Uterus (tissue), 3 donors: ENCODE measurements at regions not wholly inside any gene's neighbourhood (a gene's known extent, or its start where the extent isn't known, plus 50 kb on each side); places are given as distances from the start of the nearest gene placed in this dataset.

Source experiments
- DNase-seq, 2 donors: peaks; one replicate each; pipeline ENCODE4 v3.0.0-alpha.2; 2019 to 2020
- H3K27ac ChIP-seq, 2 donors: fragments of 200-600 bp; sonication (generic); 1 replicate in 1 of 2; 2 replicates in 1 of 2; pipeline ENCODE4 v1.5.1; 2016 to 2018
- H3K27me3 ChIP-seq, 2 donors: fragments of 200-600 bp; sonication (generic); one replicate each; pipeline ENCODE4 v1.5.1; 2018 to 2019; ENCODE audit warnings: control low read depth in 1 of 2
- H3K36me3 ChIP-seq, 2 donors: fragments of 200-600 bp; sonication (generic); one replicate each; pipeline ENCODE4 v1.5.1; 2019; ENCODE audit warnings: control low read depth in 1 of 2
- H3K4me1 ChIP-seq, 2 donors: fragments of 200-600 bp; sonication (generic); one replicate each; pipeline ENCODE4 v1.5.1; 2018 to 2019; ENCODE audit warnings: control low read depth in 1 of 2
- H3K4me3 ChIP-seq, 2 donors: fragments of 200-600 bp; sonication (generic); 1 replicate in 1 of 2; 2 replicates in 1 of 2; pipeline ENCODE4 v1.5.1; 2018 to 2019; ENCODE audit warnings: mild to moderate bottlenecking in 1 of 2
- H3K9me3 ChIP-seq, 2 donors: fragments of 200-600 bp; sonication (generic); one replicate each; pipeline ENCODE4 v1.5.1; 2019; ENCODE audit warnings: control low read depth in 1 of 2
- CTCF ChIP-seq, 4 experiments: fragments of 200-600 bp in 2 of 4; fragments of 450-650 bp in 2 of 4; sonication (generic) in 2 of 4; IDR thresholded peaks; one replicate each; pipeline ENCODE4 v1.5.1; 2016 to 2019; ENCODE audit warnings: antibody characterized with exemption in 4 of 4, mild to moderate bottlenecking in 2 of 4, moderate library complexity in 1 of 4
- POLR2A ChIP-seq, 2 donors: fragments of 450-650 bp; IDR thresholded peaks; one replicate each; pipeline ENCODE4 v1.6.1; 2016; ENCODE audit warnings: antibody characterized with exemption in 2 of 2, mild to moderate bottlenecking in 1 of 2, moderate library complexity in 1 of 2
- intact Hi-C: fragments of 100-400 bp; cut with DNase I; formaldehyde crosslinking; loops from one replicate; pipeline ENCODE4 v1.15.1; 2023; ENCODE audit warnings: low total_unique reads
- donor health status: DM: yes; HTN: yes; CAD: no.

- H3K4me3 ChIP-seq: no peak overlapping the region
- DNase-seq: no peak
- H3K27me3 ChIP-seq: peaks cover 0 to 12% of the 10 kb centered on the region in 2 donors
- intact Hi-C loops: no loop called here
- H3K36me3 ChIP-seq: no peaks in the 10 kb centered on the region
- TF ChIP-seq POLR2A (IDR thresholded peaks at IDR 0.05) (no peak), CTCF (IDR thresholded peaks at IDR 0.05) (no peak)
- no peak overlapping the region for H3K27ac ChIP-seq
- H3K4me1 ChIP-seq: no peaks in the 10 kb centered on the region
- no peaks in the 10 kb centered on the region for H3K9me3 ChIP-seq
Observed at GRCh38 chr17:72481572-72481971, 360.8 kb downstream of the SOX9 start.

- no peak for TF ChIP-seq POLR2A (IDR thresholded peaks at IDR 0.05)
- TF ChIP-seq CTCF (IDR thresholded peaks at IDR 0.05): no peak
- Histone ChIP-seq H3K9me3 (no peaks in the 10 kb centered on the region), H3K27ac (no peak overlapping the region), H3K27me3 (peaks cover 0 to 5% of the 10 kb centered on the region in 2 donors), H3K36me3 (no peaks in the 10 kb centered on the region), H3K4me1 (no peaks in the 10 kb centered on the region), H3K4me3 (no peak overlapping the region)
- no peak for DNase-seq
- intact Hi-C loops: no loop called here
Observed at GRCh38 chr17:72485596-72485995, 364.8 kb downstream of the SOX9 start.

- no peak for TF ChIP-seq POLR2A (IDR thresholded peaks at IDR 0.05)
- TF ChIP-seq CTCF (IDR thresholded peaks at IDR 0.05): no peak
- Histone ChIP-seq H3K27ac (no peak overlapping the region), H3K4me1 (no peaks in the 10 kb centered on the region), H3K36me3 (no peaks in the 10 kb centered on the region), H3K4me3 (no peak overlapping the region), H3K27me3 (no peaks in the 10 kb centered on the region), H3K9me3 (no peaks in the 10 kb centered on the region)
- no peak for DNase-seq
- intact Hi-C loops: no loop called here
Observed at GRCh38 chr17:72486806-72487205, 366.0 kb downstream of the SOX9 start.

GRCh38 chr17:72487731-72488494 is 367.1 kb downstream of the SOX9 start:
- H3K36me3 ChIP-seq: no peaks in the 10 kb centered on the region
- intact Hi-C loops: no loop called here

More at GRCh38 chr17:72487731-72488494, 367.1 kb downstream of the SOX9 start:
- Histone ChIP-seq H3K9me3 (no peaks in the 10 kb centered on the region), H3K27me3 (no peaks in the 10 kb centered on the region), H3K27ac (no peak overlapping the region), H3K4me1 (no peaks in the 10 kb centered on the region), H3K4me3 (no peak overlapping the region)
- no peak for DNase-seq
- TF ChIP-seq POLR2A (IDR thresholded peaks at IDR 0.05) (no peak), CTCF (IDR thresholded peaks at IDR 0.05) (no peak)
